AG10803 (cell line): ENCODE measurements at regions not wholly inside any gene's neighbourhood (a gene's known extent, or its start where the extent isn't known, plus 50 kb on each side); places are given as distances from the start of the nearest gene placed in this dataset.

Experiments used
- DNase-seq: peaks from one replicate; pipeline ENCODE4 v3.0.0; 2010; ENCODE audit warnings: low read depth
- H3K4me3 ChIP-seq: 2 replicates; pipeline ENCODE4 v1.5.1; 2011; ENCODE audit warnings: mild to moderate bottlenecking, low read length, control low read depth
- TF ChIP-seq, protein P1 (sequence below): conservative IDR thresholded peaks from 2 replicates; pipeline ENCODE4 v1.5.1; 2011; ENCODE audit warnings: mild to moderate bottlenecking, low read length, control low read depth, inconsistent platforms

DNA sequence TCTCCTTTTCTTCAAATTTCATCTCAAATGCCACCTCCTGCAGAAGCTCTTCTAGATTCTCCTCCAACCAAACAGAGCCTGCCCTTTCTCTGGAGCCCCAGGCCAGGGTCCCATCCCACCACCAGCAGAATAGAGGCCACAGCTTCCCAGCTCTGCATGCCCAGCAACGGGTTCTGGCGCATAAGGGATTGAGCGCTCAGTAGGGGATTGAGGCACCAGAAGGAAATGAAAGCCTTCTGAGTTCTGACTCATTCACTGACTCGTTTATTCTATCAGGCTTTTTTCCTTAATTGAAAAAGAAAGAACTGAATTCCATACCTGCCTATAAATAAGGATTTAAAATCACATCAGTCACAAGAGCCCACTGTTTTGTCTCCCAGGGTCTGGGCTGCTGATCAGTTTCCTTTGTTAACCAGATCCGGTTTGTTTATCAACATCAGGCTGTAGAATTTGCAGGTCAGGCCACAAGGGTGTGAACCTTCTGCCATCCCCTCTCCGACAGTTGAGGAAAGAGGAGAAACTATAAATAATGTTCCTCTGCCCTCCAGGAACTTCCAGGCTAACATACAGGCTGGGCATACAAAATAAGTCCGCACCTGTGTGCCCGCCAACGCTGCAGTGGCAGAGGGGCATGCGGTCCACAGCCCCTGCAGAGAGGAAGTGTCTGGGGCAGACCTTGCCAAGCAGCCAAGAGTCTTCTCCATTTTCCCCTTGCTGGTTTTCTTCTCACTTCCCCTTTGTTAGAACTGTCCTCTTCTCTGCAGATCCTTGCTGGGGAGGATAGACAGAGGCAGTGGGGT lies 63.5 kb upstream of the PRDM11 start:
- no peak for DNase-seq
- no peak overlapping the region for H3K4me3 ChIP-seq
- TF ChIP-seq, protein P1, sequence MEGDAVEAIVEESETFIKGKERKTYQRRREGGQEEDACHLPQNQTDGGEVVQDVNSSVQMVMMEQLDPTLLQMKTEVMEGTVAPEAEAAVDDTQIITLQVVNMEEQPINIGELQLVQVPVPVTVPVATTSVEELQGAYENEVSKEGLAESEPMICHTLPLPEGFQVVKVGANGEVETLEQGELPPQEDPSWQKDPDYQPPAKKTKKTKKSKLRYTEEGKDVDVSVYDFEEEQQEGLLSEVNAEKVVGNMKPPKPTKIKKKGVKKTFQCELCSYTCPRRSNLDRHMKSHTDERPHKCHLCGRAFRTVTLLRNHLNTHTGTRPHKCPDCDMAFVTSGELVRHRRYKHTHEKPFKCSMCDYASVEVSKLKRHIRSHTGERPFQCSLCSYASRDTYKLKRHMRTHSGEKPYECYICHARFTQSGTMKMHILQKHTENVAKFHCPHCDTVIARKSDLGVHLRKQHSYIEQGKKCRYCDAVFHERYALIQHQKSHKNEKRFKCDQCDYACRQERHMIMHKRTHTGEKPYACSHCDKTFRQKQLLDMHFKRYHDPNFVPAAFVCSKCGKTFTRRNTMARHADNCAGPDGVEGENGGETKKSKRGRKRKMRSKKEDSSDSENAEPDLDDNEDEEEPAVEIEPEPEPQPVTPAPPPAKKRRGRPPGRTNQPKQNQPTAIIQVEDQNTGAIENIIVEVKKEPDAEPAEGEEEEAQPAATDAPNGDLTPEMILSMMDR: no peak

DNA sequence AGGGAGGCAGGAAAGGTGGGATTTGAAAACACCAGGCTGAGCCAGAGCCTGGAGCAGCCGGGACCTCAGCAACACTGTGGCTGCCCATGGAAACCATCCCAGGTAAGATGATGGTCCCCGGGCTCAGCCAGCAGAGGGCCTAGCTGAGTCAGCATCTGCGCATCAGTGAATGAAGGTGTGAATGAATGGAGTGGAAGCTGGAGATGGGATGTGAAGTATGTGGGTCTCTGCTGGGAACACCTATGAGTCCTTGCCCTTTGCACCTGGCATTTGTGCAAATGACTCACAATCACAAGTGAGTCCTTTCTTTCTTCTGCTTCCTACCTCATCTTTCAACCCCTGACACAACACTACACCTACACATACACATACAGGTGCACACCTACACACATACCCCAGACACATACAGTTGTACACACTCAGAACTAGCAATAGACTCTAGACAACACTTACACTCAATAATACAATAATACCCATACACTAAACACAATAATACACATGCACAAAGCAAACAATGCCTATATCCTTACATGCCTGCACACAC lies 62.8 kb upstream of the PRDM11 start:
- no peak overlapping the region for H3K4me3 ChIP-seq
- TF ChIP-seq, protein P1: peak; percentile 46
- DNase-seq: no peak

DNA sequence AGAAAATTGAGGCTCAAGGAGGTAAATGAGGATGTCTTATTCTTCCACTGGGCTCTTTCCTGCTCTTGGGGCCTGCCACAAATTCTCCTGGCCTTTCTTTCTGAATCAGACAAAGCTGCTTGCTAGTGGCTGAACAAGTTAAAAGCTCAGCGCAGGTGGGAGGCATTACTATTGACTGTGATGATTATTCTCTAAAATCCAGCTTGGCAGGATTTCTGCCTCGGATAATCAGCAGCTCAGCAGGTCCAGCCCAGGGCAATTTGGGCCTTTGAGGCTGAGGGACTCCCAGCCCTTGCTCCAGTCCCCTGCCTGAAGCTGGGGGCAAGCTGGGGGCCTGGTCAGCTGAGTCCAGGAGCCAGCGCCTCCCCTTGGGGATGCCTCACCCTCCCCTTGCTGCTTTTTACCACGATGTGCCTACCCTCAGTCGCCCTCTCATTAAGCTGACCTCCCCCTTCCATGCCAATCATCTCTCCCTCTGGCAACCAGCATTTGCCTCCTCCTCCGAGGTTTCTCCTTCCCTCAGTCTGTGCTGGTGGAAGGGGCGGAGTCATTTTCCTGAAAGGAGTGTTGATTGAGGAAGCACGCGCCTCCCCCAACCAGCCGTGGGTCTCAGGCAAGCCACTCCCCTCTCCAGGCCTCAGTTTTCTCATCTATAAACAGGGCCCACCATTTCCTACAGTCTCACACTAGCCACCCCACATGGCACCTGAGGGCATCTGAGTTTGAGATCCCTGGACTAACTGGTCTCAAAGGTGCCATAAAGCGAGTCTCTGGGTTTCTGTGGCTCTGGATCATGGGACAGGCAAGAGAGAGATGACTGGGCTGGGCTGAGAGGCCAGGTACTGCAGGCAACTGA lies 60.6 kb upstream of the PRDM11 start:
- no peak overlapping the region for H3K4me3 ChIP-seq
- TF ChIP-seq, protein P1: no peak
- DNase-seq: no peak

DNA sequence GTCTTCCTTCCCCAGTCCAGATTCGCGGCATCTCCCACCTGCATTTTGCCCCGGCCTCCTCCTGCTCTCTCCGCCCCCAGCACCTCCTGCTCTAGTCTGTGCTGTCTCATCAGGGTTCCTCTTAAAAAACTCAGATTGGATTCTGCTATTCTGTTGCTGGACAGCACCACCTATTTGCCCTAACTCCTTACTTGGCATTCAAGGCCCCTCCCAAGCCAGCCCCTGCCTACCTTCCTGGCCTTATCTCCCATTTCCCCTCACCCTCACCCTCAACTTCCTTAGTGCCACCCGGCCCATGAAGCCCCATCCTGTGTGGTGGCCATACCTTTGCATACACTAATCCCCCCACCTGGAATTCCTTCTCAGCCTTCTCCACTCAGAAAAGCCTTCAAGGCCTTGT lies 59.9 kb upstream of the PRDM11 start:
- TF ChIP-seq, protein P1: no peak
- DNase-seq: no peak

DNA sequence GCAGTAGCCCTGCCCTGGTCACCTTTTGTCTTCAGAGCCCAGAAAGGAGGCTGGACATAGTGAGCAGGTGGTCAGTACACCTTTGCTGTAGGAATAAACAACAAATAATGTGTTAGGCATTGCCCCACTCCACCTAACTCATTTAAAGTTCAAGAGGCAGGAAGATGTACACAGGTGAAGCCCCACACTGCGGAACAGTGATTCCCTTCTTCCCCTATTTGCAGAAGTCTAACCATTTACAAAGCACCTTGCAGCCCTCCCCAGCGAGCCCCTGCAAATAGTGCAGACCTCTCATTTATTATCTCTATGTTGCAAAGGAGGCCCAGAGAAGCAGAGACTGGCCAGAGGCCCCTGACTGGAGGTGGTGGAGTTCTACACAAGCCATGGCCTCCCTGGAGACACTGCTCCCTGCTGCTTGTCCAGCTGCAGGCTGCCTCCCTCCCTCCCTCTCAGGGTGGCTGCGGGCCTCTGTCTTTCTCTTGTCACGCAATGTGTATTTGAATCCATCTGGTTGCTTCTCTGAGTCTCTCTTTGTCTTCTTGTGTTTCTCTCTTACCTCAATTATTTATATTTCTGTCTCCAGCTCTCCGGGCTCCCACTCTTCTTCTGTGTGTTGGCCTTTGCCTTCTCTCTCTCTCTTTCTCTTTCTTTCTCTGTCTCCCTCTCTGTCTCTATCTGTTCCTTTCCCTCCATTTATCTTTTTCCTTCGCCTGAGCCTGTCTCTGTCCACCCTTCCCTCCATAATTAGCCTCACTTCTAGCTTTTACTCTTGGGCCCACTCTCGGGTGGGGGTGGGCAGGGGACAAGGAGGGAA lies 59.1 kb upstream of the PRDM11 start:
- H3K4me3 ChIP-seq: no peak overlapping the region
- TF ChIP-seq, protein P1: no peak
- DNase-seq: peak; percentile 74

More for the DNA sequence above, 59.9 kb upstream of the PRDM11 start:
- H3K4me3 ChIP-seq: no peak overlapping the region

DNA sequence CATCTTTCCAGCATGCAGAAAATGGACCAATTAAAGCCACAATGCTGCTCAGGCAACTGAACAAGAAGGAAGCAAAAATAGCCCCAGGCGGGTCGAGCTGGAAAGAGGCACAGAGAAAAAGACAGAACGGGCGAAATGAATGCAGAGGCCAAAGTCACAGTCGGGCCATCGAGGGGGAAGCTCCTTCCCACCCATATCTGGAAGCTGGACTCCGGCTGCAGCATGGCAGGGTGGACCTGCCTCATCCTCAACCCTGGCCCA lies 58.6 kb upstream of the PRDM11 start:
- no peak for DNase-seq
- TF ChIP-seq, protein P1: no peak
- H3K4me3 ChIP-seq: no peak overlapping the region
